ENCODE measurements at regions not wholly inside any gene's neighbourhood (a gene's known extent, or its start where the extent isn't known, plus 50 kb on each side); places are given as distances from the start of the nearest gene placed in this dataset.
A peak's percentile ranks its signal among the peaks of the same experiment; 100 is the strongest.

DNA sequence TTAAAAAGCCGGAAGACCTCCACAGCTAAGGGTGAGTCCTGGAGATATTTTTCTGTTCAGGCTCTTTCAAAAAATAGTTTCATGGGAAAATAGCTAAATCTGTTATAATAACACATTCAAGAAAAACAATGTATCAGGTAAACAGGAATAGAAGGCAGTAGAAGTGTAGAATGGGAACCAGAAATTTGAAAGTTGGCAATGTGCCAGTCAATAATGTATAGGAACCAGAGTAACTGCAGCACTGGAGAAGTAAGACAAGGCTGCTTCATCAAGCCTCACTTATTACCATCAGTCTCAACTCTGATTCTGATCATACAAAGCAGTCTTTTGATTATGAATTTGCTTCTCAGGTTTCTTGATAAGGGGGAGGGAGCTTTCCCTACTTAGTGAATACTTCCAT is 81.4 kb upstream of the VRK2 start:
- no peak overlapping the region for H3K4me3 ChIP-seq (replicated peaks; ENCODE audit: low read depth, low read length)
- no peak for DNase-seq (ENCODE audit: low read depth)
- TF ChIP-seq, protein P1, sequence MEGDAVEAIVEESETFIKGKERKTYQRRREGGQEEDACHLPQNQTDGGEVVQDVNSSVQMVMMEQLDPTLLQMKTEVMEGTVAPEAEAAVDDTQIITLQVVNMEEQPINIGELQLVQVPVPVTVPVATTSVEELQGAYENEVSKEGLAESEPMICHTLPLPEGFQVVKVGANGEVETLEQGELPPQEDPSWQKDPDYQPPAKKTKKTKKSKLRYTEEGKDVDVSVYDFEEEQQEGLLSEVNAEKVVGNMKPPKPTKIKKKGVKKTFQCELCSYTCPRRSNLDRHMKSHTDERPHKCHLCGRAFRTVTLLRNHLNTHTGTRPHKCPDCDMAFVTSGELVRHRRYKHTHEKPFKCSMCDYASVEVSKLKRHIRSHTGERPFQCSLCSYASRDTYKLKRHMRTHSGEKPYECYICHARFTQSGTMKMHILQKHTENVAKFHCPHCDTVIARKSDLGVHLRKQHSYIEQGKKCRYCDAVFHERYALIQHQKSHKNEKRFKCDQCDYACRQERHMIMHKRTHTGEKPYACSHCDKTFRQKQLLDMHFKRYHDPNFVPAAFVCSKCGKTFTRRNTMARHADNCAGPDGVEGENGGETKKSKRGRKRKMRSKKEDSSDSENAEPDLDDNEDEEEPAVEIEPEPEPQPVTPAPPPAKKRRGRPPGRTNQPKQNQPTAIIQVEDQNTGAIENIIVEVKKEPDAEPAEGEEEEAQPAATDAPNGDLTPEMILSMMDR (IDR thresholded peaks at IDR 0.05; ENCODE audit: low read length, missing control alignments) = no peak

- TF ChIP-seq, protein P1 (IDR thresholded peaks at IDR 0.05; ENCODE audit: low read length, missing control alignments) = no peak
- no peak overlapping the region for H3K4me3 ChIP-seq (replicated peaks; ENCODE audit: low read depth, low read length)
- DNase-seq (ENCODE audit: low read depth) = no peak
Measured at GRCh38 chr2:57965961-57966360, 80.6 kb upstream of the VRK2 start.

DNA sequence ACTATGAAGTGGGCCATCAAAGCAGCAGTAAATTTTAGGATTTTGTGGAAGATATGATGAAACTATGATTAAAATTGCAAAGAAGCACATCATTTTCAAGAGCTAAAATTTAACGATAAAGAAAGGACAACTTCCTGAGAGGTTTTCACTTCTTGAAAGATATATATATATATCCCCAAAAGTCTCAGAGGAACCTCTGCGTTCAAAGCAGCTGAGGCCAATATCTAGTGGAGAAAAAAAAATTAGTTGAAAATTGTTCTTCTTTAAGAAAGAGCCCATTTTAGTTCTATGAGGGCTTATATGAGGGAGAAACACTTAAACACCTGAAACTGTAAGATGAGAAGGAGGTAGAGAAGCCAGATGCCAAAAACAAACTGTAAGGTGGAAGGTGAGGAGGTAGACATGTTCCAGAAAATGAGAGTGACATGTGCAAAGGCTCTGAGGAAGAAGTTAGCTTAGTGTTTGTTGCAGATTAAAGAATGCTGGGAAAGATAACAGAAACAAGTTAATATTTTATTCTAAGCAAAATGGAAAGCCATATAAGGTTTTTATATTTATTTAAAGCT is 72.9 kb upstream of the VRK2 start:
- TF ChIP-seq, protein P1 (IDR thresholded peaks at IDR 0.05; ENCODE audit: low read length, missing control alignments) = no peak
- no peak overlapping the region for H3K4me3 ChIP-seq (replicated peaks; ENCODE audit: low read depth, low read length)
- no peak for DNase-seq (ENCODE audit: low read depth)

GRCh38 chr2:57979158-57979557 is 67.4 kb upstream of the VRK2 start:
- TF ChIP-seq, protein P1 (IDR thresholded peaks at IDR 0.05; ENCODE audit: low read length, missing control alignments) = no peak
- DNase-seq (ENCODE audit: low read depth) = no peak
- H3K4me3 ChIP-seq (replicated peaks; ENCODE audit: low read depth, low read length) = no peak overlapping the region

GRCh38 chr2:57981083-57981768 is 65.4 kb upstream of the VRK2 start:
- TF ChIP-seq, protein P1 (IDR thresholded peaks at IDR 0.05; ENCODE audit: low read length, missing control alignments) = no peak
- no peak overlapping the region for H3K4me3 ChIP-seq (replicated peaks; ENCODE audit: low read depth, low read length)
- peak; percentile 35 for DNase-seq (ENCODE audit: low read depth)

DNA sequence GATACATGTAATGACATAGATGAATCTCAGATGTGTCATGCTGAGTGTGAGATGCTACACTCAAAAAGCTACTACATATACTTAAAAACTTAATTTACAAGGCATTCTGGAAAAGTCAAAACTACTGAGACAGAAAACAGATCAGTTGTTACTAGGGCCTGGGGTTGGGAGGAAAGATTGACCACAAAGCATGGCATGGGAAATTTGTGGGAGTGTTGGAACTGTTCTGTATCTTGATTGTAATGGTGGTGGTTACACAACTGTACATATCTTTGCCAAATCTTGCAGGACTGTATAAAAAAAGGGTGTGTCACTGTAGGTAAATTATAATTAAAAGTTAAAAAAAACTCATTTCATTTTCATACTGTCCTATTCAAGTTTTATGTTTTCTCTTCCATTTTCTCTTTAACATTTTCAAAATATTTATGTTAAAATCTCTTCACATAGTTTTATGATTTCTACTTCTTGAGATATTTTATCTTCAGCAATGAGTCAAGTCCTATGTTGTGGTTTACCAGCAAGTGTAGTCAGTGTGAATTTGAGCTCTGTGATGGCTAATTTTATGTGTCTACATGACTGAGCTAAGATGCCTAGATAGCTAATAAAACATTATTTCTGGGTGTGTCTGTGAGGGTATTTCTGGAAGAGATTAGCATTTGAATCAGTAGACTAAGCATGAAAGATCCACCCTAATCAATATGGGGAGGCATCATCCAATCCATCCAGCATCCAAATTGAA is 58.6 kb upstream of the VRK2 start:
- H3K4me3 ChIP-seq (replicated peaks; ENCODE audit: low read depth, low read length) = no peak overlapping the region
- peak; percentile 16 for DNase-seq (ENCODE audit: low read depth)
- TF ChIP-seq, protein P1 (IDR thresholded peaks at IDR 0.05; ENCODE audit: low read length, missing control alignments) = no peak

Data from fibroblast of pulmonary artery (primary cell).